ENCODE measurements at regions not wholly inside any gene's neighbourhood (a gene's known extent, or its start where the extent isn't known, plus 50 kb on each side); places are given as distances from the start of the nearest gene placed in this dataset.
"Not testable (repeated sequence)": the region's sequence is repeated elsewhere in the genome, so short reads cannot be mapped to it uniquely, and the experiment has no call there.

GRCh38 chr1:212495766-212496494, 63.2 kb downstream of the NENF start:
- no peak for DNase-seq (ENCODE audit: low read depth)

- DNase-seq (ENCODE audit: low read depth): no peak
Observed at GRCh38 chr1:212496682-212497081, 64.0 kb downstream of the NENF start.

GRCh38 chr1:212497553-212497952, 64.8 kb downstream of the NENF start:
- DNase-seq (ENCODE audit: low read depth): no peak

- no peak for DNase-seq (ENCODE audit: low read depth)
Observed at GRCh38 chr1:212498283-212499040, 65.7 kb downstream of the NENF start.

- no peak for DNase-seq (ENCODE audit: low read depth)
Observed at GRCh38 chr1:212500351-212500750, 67.6 kb downstream of the NENF start.

- DNase-seq (ENCODE audit: low read depth): no peak
Observed at GRCh38 chr1:212500983-212501382, 68.3 kb downstream of the NENF start.

GRCh38 chr1:212503714-212504113, 71.0 kb downstream of the NENF start:
- no peak for DNase-seq (ENCODE audit: low read depth)

GRCh38 chr1:212504171-212504803, 71.6 kb downstream of the NENF start:
- DNase-seq (ENCODE audit: low read depth): no peak

GRCh38 chr1:212506666-212507065, 73.9 kb downstream of the NENF start:
- no peak for DNase-seq (ENCODE audit: low read depth)

- DNase-seq (ENCODE audit: low read depth): no peak
Observed at GRCh38 chr1:212507369-212507768, 74.6 kb downstream of the NENF start.

GRCh38 chr1:212512816-212513559, 80.3 kb downstream of the NENF start:
- no peak for DNase-seq (ENCODE audit: low read depth)

GRCh38 chr1:212513586-212513985, 80.9 kb downstream of the NENF start:
- DNase-seq (ENCODE audit: low read depth): no peak

GRCh38 chr1:212514056-212514614, 81.4 kb downstream of the NENF start:
- DNase-seq (ENCODE audit: low read depth): no peak

GRCh38 chr1:212514782-212515181, 82.1 kb downstream of the NENF start:
- DNase-seq (ENCODE audit: low read depth): no peak

- no peak for DNase-seq (ENCODE audit: low read depth)
Observed at GRCh38 chr1:212515329-212515760, 82.6 kb downstream of the NENF start.

- DNase-seq (ENCODE audit: low read depth): not testable (repeated sequence)
Observed at GRCh38 chr1:212516012-212516411, 83.3 kb downstream of the NENF start.

- no peak for DNase-seq (ENCODE audit: low read depth)
Observed at GRCh38 chr1:212518188-212519054, 85.7 kb downstream of the NENF start.

- no peak for DNase-seq (ENCODE audit: low read depth)
Observed at GRCh38 chr1:212519131-212519530, 86.4 kb downstream of the NENF start.

- DNase-seq (ENCODE audit: low read depth): no peak
Observed at GRCh38 chr1:212520299-212520698, 87.6 kb downstream of the NENF start.

- no peak for DNase-seq (ENCODE audit: low read depth)
Observed at GRCh38 chr1:212520746-212521145, 87.8 kb upstream of the ATF3 start.
